ENCODE measurements at regions not wholly inside any gene's neighbourhood (a gene's known extent, or its start where the extent isn't known, plus 50 kb on each side); places are given as distances from the start of the nearest gene placed in this dataset.

- H3K4me3 ChIP-seq (ENCODE audit: low read length) = no peak overlapping the region
- H3K27me3 ChIP-seq (ENCODE audit: control insufficient read depth in 2 of 2, insufficient read depth in 2 of 2, low read length in 2 of 2) = no peaks in the 10 kb centered on the region
- no peaks in the 10 kb centered on the region for H3K9me3 ChIP-seq (ENCODE audit: control insufficient read depth in 2 of 3, low read length in 3 of 3)
- no peaks in the 10 kb centered on the region for H3K36me3 Mint-ChIP-seq
- H3K27ac ChIP-seq (ENCODE audit: low read depth, low read length) = no peak overlapping the region
- H3K27me3 Mint-ChIP-seq = peaks cover 0 to 12% (median 0%) of the 10 kb centered on the region in 5 donors
- H3K4me1 ChIP-seq (ENCODE audit: control insufficient read depth in 2 of 2, insufficient read depth in 2 of 2, low read length in 2 of 2) = no peaks in the 10 kb centered on the region
- no peak overlapping the region for H3K4me3 Mint-ChIP-seq
- ChIA-PET CTCF (no interaction called here), POLR2A (no interaction called here)
- peaks cover 0 to 3% (median 0%) of the 10 kb centered on the region in 11 donors for H3K9me3 Mint-ChIP-seq
- intact Hi-C loops (cut with micrococcal nuclease) = no loop called here
- no peaks in the 10 kb centered on the region for H3K4me1 Mint-ChIP-seq
- ATAC-seq (no peak), DNase-seq (no peak)
- no peaks in the 10 kb centered on the region for H3K36me3 ChIP-seq (ENCODE audit: control insufficient read depth in 2 of 3, insufficient read depth in 3 of 3, low read length in 3 of 3)
- H3K27ac Mint-ChIP-seq = no peak overlapping the region
Measured at GRCh38 chr2:220041447-220041846, 414.0 kb downstream of the SLC4A3 start.

- no peak for ATAC-seq
- H3K36me3 Mint-ChIP-seq = no peaks in the 10 kb centered on the region
- peaks cover 0 to 3% (median 0%) of the 10 kb centered on the region in 11 donors for H3K9me3 Mint-ChIP-seq
- Histone ChIP-seq H3K27ac (ENCODE audit: low read depth, low read length) (no peak overlapping the region), H3K36me3 (ENCODE audit: control insufficient read depth in 2 of 3, insufficient read depth in 3 of 3, low read length in 3 of 3) (no peaks in the 10 kb centered on the region), H3K4me1 (ENCODE audit: control insufficient read depth in 2 of 2, insufficient read depth in 2 of 2, low read length in 2 of 2) (no peaks in the 10 kb centered on the region), H3K4me3 (ENCODE audit: low read length) (no peak overlapping the region), H3K9me3 (ENCODE audit: control insufficient read depth in 2 of 3, low read length in 3 of 3) (no peaks in the 10 kb centered on the region), H3K27me3 (ENCODE audit: control insufficient read depth in 2 of 2, insufficient read depth in 2 of 2, low read length in 2 of 2) (no peaks in the 10 kb centered on the region)
- no peak overlapping the region for H3K27ac Mint-ChIP-seq
- no peak for DNase-seq
- no peaks in the 10 kb centered on the region for H3K4me1 Mint-ChIP-seq
- POLR2A ChIA-PET = no interaction called here
- CTCF ChIA-PET = no interaction called here
- no peak overlapping the region for H3K4me3 Mint-ChIP-seq
- peaks cover 0 to 7% (median 3%) of the 10 kb centered on the region in 5 donors for H3K27me3 Mint-ChIP-seq
- intact Hi-C loops (cut with micrococcal nuclease) = no loop called here
Measured at GRCh38 chr2:220043155-220043989, 415.9 kb downstream of the SLC4A3 start.

GRCh38 chr2:220043990-220044335 lies 416.5 kb downstream of the SLC4A3 start:
- ATAC-seq (no peak), DNase-seq (no peak)
- Histone ChIP-seq H3K4me1 (ENCODE audit: control insufficient read depth in 2 of 2, insufficient read depth in 2 of 2, low read length in 2 of 2) (no peaks in the 10 kb centered on the region), H3K27me3 (ENCODE audit: control insufficient read depth in 2 of 2, insufficient read depth in 2 of 2, low read length in 2 of 2) (no peaks in the 10 kb centered on the region), H3K27ac (ENCODE audit: low read depth, low read length) (no peak overlapping the region), H3K4me3 (ENCODE audit: low read length) (no peak overlapping the region), H3K36me3 (ENCODE audit: control insufficient read depth in 2 of 3, insufficient read depth in 3 of 3, low read length in 3 of 3) (no peaks in the 10 kb centered on the region), H3K9me3 (ENCODE audit: control insufficient read depth in 2 of 3, low read length in 3 of 3) (no peaks in the 10 kb centered on the region)
- Mint-ChIP-seq H3K27me3 (peaks cover 0 to 7% (median 3%) of the 10 kb centered on the region in 5 donors), H3K36me3 (no peaks in the 10 kb centered on the region), H3K4me3 (no peak overlapping the region), H3K9me3 (peaks cover 0 to 3% (median 0%) of the 10 kb centered on the region in 11 donors), H3K27ac (no peak overlapping the region), H3K4me1 (no peaks in the 10 kb centered on the region)
- ChIA-PET CTCF (no interaction called here), POLR2A (no interaction called here)
- intact Hi-C loops (cut with micrococcal nuclease) = no loop called here

- POLR2A ChIA-PET = no interaction called here
- ATAC-seq = no peak
- H3K36me3 Mint-ChIP-seq = no peaks in the 10 kb centered on the region
- Histone ChIP-seq H3K4me1 (ENCODE audit: control insufficient read depth in 2 of 2, insufficient read depth in 2 of 2, low read length in 2 of 2) (no peaks in the 10 kb centered on the region), H3K27me3 (ENCODE audit: control insufficient read depth in 2 of 2, insufficient read depth in 2 of 2, low read length in 2 of 2) (no peaks in the 10 kb centered on the region), H3K27ac (ENCODE audit: low read depth, low read length) (no peak overlapping the region), H3K36me3 (ENCODE audit: control insufficient read depth in 2 of 3, insufficient read depth in 3 of 3, low read length in 3 of 3) (no peaks in the 10 kb centered on the region), H3K9me3 (ENCODE audit: control insufficient read depth in 2 of 3, low read length in 3 of 3) (no peaks in the 10 kb centered on the region), H3K4me3 (ENCODE audit: low read length) (no peak overlapping the region)
- peaks cover 0 to 3% (median 0%) of the 10 kb centered on the region in 11 donors for H3K9me3 Mint-ChIP-seq
- intact Hi-C loops (cut with micrococcal nuclease) = no loop called here
- peaks cover 0 to 7% (median 3%) of the 10 kb centered on the region in 5 donors for H3K27me3 Mint-ChIP-seq
- CTCF ChIA-PET = no interaction called here
- H3K4me1 Mint-ChIP-seq = no peaks in the 10 kb centered on the region
- no peak overlapping the region for H3K4me3 Mint-ChIP-seq
- no peak for DNase-seq
- H3K27ac Mint-ChIP-seq = no peak overlapping the region
Measured at GRCh38 chr2:220044383-220044782, 417.0 kb downstream of the SLC4A3 start.

- no peak for DNase-seq
- Mint-ChIP-seq H3K9me3 (peaks cover 0 to 3% (median 0%) of the 10 kb centered on the region in 11 donors), H3K4me3 (no peak overlapping the region)
Measured at GRCh38 chr2:220046507-220046906, 419.1 kb downstream of the SLC4A3 start.

GRCh38 chr2:220051716-220052115 lies 424.3 kb downstream of the SLC4A3 start:
- Mint-ChIP-seq H3K36me3 (no peaks in the 10 kb centered on the region), H3K27ac (no peak overlapping the region), H3K4me3 (no peak overlapping the region), H3K27me3 (peaks cover 0 to 5% (median 0%) of the 10 kb centered on the region in 5 donors), H3K4me1 (no peaks in the 10 kb centered on the region), H3K9me3 (peaks cover 0 to 17% (median 5%) of the 10 kb centered on the region in 11 donors)
- ATAC-seq (no peak), DNase-seq (no peak)
- ChIA-PET POLR2A (no interaction called here), CTCF (no interaction called here)
- intact Hi-C loops (cut with micrococcal nuclease) = no loop called here
- H3K4me1 ChIP-seq (ENCODE audit: control insufficient read depth in 2 of 2, insufficient read depth in 2 of 2, low read length in 2 of 2) = no peaks in the 10 kb centered on the region
- no peaks in the 10 kb centered on the region for H3K9me3 ChIP-seq (ENCODE audit: control insufficient read depth in 2 of 3, low read length in 3 of 3)
- H3K36me3 ChIP-seq (ENCODE audit: control insufficient read depth in 2 of 3, insufficient read depth in 3 of 3, low read length in 3 of 3) = no peaks in the 10 kb centered on the region
- no peak overlapping the region for H3K4me3 ChIP-seq (ENCODE audit: low read length)
- H3K27ac ChIP-seq (ENCODE audit: low read depth, low read length) = no peak overlapping the region
- peaks cover 0 to 2% of the 10 kb centered on the region in 2 donors for H3K27me3 ChIP-seq (ENCODE audit: control insufficient read depth in 2 of 2, insufficient read depth in 2 of 2, low read length in 2 of 2)

More at GRCh38 chr2:220046507-220046906, 419.1 kb downstream of the SLC4A3 start:
- Histone ChIP-seq H3K27me3 (ENCODE audit: control insufficient read depth in 2 of 2, insufficient read depth in 2 of 2, low read length in 2 of 2) (no peaks in the 10 kb centered on the region), H3K36me3 (ENCODE audit: control insufficient read depth in 2 of 3, insufficient read depth in 3 of 3, low read length in 3 of 3) (no peaks in the 10 kb centered on the region), H3K27ac (ENCODE audit: low read depth, low read length) (no peak overlapping the region), H3K4me1 (ENCODE audit: control insufficient read depth in 2 of 2, insufficient read depth in 2 of 2, low read length in 2 of 2) (no peaks in the 10 kb centered on the region), H3K9me3 (ENCODE audit: control insufficient read depth in 2 of 3, low read length in 3 of 3) (no peaks in the 10 kb centered on the region), H3K4me3 (ENCODE audit: low read length) (no peak overlapping the region)
- H3K27ac Mint-ChIP-seq = no peak overlapping the region
- H3K27me3 Mint-ChIP-seq = peaks cover 0 to 7% (median 3%) of the 10 kb centered on the region in 5 donors
- ATAC-seq = no peak
- intact Hi-C loops (cut with micrococcal nuclease) = no loop called here
- H3K4me1 Mint-ChIP-seq = no peaks in the 10 kb centered on the region
- ChIA-PET POLR2A (no interaction called here), CTCF (no interaction called here)
- H3K36me3 Mint-ChIP-seq = no peaks in the 10 kb centered on the region

GRCh38 chr2:220053919-220054318 lies 426.5 kb downstream of the SLC4A3 start:
- Mint-ChIP-seq H3K27ac (no peak overlapping the region), H3K4me3 (no peak overlapping the region), H3K9me3 (peaks cover 0 to 17% (median 5%) of the 10 kb centered on the region in 11 donors), H3K36me3 (no peaks in the 10 kb centered on the region), H3K4me1 (peaks cover 0 to 1% (median 0%) of the 10 kb centered on the region in 7 donors), H3K27me3 (no peaks in the 10 kb centered on the region)
- H3K27ac ChIP-seq (ENCODE audit: low read depth, low read length) = no peak overlapping the region
- peaks cover 0 to 2% of the 10 kb centered on the region in 2 donors for H3K27me3 ChIP-seq (ENCODE audit: control insufficient read depth in 2 of 2, insufficient read depth in 2 of 2, low read length in 2 of 2)
- DNase-seq (no peak), ATAC-seq (no peak)
- no peak overlapping the region for H3K4me3 ChIP-seq (ENCODE audit: low read length)
- no peaks in the 10 kb centered on the region for H3K9me3 ChIP-seq (ENCODE audit: control insufficient read depth in 2 of 3, low read length in 3 of 3)
- CTCF ChIA-PET = no interaction called here
- intact Hi-C loops (cut with micrococcal nuclease) = no loop called here
- H3K36me3 ChIP-seq (ENCODE audit: control insufficient read depth in 2 of 3, insufficient read depth in 3 of 3, low read length in 3 of 3) = no peaks in the 10 kb centered on the region
- H3K4me1 ChIP-seq (ENCODE audit: control insufficient read depth in 2 of 2, insufficient read depth in 2 of 2, low read length in 2 of 2) = no peaks in the 10 kb centered on the region
- POLR2A ChIA-PET = no interaction called here
